SK-MEL-5 (cell line): ENCODE measurements at regions not wholly inside any gene's neighbourhood (a gene's known extent, or its start where the extent isn't known, plus 50 kb on each side); places are given as distances from the start of the nearest gene placed in this dataset.

Experiments used
- DNase-seq: peaks from one replicate; pipeline ENCODE4 v3.0.0-alpha.2; 2016; ENCODE audit warnings: low read depth, low spot score
- in situ Hi-C: cut with HindIII; loops from 2 replicates; pipeline ENCODE4 v1.10.0; 2016; ENCODE audit warnings: low sequenced_read_pairs, high pct_unique_total_duplicates, low pct_unique_long_range_greater_than_20kb

GRCh38 chr1:117678246-117678977, 72.6 kb downstream of the TENT5C start:
- in situ Hi-C loops: no loop called here
- DNase-seq: no peak

GRCh38 chr1:117679299-117679698, 73.5 kb downstream of the TENT5C start:
- no peak for DNase-seq
- in situ Hi-C loops: no loop called here

- in situ Hi-C loops: no loop called here
Measured at GRCh38 chr1:117679868-117680267, 74.0 kb downstream of the TENT5C start.

GRCh38 chr1:117680316-117681002, 74.6 kb downstream of the TENT5C start:
- DNase-seq: no peak
- in situ Hi-C loops: no loop called here

More at GRCh38 chr1:117679868-117680267, 74.0 kb downstream of the TENT5C start:
- DNase-seq: no peak

DNA sequence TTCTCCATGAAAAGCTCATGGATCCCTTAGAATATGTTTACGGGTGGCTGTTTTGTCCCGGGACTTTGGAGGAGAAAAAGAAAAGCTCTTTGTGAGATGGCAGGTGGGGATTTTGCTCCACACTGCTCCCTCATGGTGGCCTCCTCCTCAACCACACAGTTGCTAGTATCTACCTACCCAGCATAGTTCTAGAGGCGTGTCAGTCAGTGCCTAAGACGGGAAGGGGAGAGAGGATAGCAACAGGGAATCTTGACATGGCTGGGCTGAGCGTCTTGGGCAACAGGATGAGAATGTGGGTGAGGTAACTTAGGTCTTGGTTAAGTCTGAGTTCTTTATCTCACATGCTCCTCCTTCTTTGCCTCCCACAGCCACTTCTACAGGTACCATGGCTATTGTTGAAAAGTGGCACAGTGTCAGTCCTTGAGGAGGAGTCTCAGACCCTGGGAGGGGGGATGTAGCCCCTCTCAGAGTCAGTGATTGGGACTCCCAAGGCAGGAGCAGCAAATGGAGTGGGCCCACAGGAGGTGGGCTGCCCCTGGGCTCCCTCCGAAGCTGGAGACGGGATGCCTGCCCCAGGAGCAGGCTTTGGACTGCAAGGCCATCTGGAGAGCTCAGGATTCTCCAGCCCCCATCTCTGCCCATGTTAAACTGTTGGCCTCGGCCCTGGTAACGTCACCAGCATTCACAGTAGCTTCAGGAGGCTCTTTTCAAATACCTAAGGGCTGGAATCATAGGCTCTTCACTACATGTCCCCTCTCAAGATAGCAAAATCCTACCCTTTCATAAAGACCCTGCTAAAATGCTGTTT, 75.4 kb downstream of the TENT5C start:
- DNase-seq: peak; percentile 19
- in situ Hi-C loops: no loop called here

DNA sequence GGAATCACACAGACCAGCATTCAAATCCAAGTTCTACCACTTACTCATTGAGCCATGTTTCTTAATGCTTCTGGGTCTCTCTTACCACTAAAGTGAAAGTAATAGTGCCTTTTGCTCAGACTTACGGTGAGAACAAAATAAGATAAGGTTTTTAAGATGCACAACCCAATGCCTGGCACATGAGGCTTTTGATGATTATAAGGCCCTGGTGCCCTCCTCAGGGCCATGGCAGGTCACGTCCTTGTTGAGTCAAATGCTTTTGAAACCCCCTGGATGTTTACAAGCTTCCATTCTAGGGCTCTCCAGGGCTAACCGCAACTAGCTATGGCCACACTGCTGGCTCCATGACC, 76.0 kb downstream of the TENT5C start:
- in situ Hi-C loops: no loop called here
- no peak for DNase-seq

- no peak for DNase-seq
- in situ Hi-C loops: no loop called here
Measured at GRCh38 chr1:117682372-117682771, 76.5 kb downstream of the TENT5C start.

DNA sequence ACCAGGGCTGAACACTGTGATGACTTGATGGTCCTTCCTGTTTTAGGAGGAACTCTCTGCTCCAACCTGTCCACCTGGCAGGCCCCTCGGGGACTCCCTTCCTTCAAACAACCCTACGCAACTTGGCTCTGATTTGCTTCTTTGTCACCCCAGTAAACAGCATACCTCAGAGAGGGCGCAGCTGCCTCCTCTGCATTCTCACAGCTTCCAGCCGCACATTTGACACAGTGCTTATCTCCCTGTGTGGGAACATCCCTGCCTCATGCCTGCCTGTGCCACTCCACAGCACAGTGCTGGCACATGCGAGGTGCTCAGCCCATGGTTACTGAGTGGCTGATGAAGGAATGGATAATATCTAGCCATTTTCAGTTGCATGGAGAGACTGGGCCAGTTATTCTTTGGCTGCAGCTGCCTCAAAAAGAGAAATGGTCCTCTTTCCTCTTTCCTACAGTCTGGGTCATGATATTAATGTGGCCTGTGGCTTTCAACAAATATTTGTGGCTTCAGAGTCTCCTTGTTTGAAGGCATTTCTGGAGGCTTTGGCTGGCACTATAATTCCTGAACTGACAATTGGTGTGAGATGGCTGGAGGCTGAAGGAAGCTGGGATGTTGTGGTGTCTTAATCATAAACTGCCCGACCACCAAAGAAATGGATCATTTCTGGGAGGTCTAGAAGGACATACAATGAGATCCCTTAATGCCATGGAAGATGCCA, 77.9 kb downstream of the TENT5C start:
- no peak for DNase-seq
- in situ Hi-C loops: no loop called here

- in situ Hi-C loops: no loop called here
- no peak for DNase-seq
Measured at GRCh38 chr1:117685936-117686806, 80.3 kb downstream of the TENT5C start.

GRCh38 chr1:117686907-117687306, 81.1 kb downstream of the TENT5C start:
- no peak for DNase-seq
- in situ Hi-C loops: no loop called here

DNA sequence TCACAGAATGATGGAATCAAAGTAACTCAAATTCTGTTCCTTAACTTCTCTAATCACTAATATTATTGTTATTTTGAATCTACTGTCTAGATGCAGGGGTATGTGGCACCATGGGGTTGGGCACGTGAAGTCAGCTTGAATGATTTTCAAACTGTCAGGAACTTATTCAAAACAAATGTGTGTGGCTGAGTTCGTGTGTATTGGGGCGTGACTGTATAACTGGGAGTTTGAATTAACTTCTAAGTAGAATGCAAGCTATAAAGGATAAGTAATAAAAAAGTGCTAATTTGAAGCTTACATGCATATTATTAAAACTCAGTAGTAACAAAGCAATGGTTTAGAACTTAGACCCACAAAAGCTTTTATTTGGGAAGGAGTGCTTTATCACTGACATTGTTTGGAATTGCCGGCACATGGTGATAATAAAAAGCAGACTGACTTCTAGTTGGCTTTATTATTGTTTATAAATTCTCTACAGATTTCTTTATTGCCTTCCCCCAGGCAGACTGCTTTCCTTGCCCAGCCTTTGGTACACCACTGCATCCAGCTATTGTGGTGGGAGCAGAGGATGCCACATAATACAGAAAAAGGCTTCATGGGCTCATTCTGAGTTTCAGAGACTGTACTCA, 84.3 kb downstream of the TENT5C start:
- DNase-seq: no peak

DNA sequence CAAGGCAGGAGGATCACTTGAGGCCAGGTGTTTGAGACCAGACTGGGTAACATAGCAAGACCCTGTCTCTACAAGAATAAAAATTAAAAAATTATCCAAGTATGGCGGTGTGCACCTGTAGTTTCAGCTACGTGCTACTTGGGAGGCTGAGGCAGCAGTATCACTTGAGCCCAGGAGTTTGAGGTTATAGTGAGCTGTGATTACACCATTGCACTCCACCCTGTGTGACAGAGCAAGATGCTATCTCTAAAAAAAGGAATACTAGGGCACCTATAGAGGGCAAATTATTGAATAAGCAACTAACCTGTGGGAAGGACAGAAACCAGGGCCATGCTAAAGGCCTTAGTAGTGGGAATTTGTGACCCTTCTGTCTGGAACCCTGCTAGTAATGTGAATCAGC, 86.1 kb downstream of the TENT5C start:
- in situ Hi-C loops: no loop called here

More for the DNA sequence above, 84.3 kb downstream of the TENT5C start:
- in situ Hi-C loops: no loop called here

DNA sequence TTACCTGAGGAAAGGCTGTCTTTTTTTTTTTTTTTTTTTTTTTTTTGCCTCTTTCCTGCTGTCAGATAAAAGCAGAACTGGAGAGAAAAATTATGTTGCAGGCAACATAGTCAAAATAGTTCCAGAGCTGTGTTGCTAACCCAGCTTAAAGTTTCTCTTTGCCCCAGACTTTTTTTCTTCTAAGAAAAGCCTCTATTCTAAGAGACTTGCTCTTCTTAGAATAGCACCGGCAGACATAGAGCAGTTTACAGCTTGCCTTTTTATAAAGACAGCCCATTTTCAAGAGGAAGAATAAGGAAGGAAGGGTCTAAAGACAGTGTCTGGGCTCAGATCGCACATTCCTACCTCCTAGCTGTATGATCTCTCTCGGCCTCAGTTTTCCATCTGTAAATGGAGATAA, 88.7 kb downstream of the TENT5C start:
- DNase-seq: no peak
- in situ Hi-C loops: no loop called here

More for the DNA sequence above, 86.1 kb downstream of the TENT5C start:
- no peak for DNase-seq

DNA sequence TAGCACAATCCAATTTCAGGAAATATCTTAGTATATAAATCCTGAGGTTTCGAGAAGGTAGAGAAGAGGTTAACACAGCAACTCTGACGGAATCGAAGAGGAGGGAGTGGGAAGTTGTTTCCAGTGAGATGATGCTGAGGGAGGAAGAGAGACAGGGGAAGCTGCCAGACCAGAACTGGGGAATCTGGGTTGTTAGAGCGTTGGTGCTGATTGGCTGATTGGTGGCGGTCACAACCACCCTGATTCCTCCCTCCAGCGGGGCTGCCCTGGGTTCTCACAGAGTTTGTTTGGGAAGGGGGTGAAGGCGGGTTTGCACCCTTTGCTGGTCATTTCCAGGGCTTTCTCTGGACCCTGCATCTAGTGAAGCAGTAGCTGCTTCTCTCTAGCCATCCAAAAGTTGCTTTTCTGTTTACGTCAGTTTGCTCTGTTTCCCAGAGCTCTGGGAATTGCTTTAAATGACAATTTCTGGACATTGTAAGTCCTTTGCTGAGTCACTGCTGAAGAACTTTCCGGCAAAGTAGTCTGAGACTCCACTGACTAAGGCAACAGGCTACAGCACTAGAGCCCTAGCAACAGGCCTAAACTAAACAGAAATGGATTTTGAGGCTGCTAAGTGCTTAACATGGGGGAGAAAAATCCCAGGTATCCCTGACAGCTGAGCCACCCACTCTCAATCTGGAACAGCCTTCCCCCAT, 90.1 kb downstream of the TENT5C start:
- no peak for DNase-seq

DNA sequence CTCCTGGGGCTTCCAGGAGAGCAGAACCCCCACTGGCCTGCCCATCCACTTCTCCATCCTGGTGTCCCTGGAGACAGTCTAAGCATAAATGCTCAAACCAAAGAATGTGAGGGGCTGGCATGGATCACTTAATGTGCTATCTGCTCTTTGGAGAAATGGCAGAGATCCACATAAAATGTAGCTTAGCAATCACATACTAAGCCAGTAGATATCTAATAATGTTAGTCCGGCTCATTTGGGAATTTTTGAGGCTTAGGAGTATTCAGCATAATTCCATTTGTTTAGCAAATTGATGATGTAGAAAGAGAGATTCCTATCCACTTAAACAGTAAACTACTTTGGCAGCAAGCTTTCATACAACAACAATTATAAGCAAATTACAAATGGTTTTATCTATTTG, 90.7 kb downstream of the TENT5C start:
- DNase-seq: no peak
- in situ Hi-C loops: no loop called here

More for the DNA sequence above, 90.1 kb downstream of the TENT5C start:
- in situ Hi-C loops: no loop called here

- no peak for DNase-seq
- in situ Hi-C loops: no loop called here
Measured at GRCh38 chr1:117697220-117697781, 91.5 kb downstream of the TENT5C start.
